Calu3 (cell line): ENCODE measurements at regions not wholly inside any gene's neighbourhood (a gene's known extent, or its start where the extent isn't known, plus 50 kb on each side); places are given as distances from the start of the nearest gene placed in this dataset.

ENCODE experiments used
- BruUV-seq: library from RNA; stranded (reverse); fragments of 400-500 nt; replicated peaks from 2 replicates; lab custom pipeline; 2021; lab: Mats Ljungman, UMichigan
- CTCF ChIA-PET: fragments of 300-600 bp; sonication (Branson Sonifier 250); formaldehyde crosslinking; loops from one replicate; lab custom pipeline; 2022; ENCODE audit warnings: antibody characterized with exemption; lab: Charles Lee
- DNase-seq: peaks from one replicate; pipeline ENCODE4 v3.0.0; 2022
- H3K27ac Mint-ChIP-seq: one replicate; pipeline ENCODE4 v1.8.0; 2022; ENCODE audit warnings: mixed read lengths; ENCODE audit not compliant: unreplicated experiment
- H3K27me3 Mint-ChIP-seq: one replicate; pipeline ENCODE4 v1.8.0; 2022; ENCODE audit warnings: mixed read lengths; ENCODE audit not compliant: unreplicated experiment
- H3K36me3 Mint-ChIP-seq: one replicate; pipeline ENCODE4 v1.8.0; 2022; ENCODE audit warnings: mild to moderate bottlenecking, moderate library complexity, mixed read lengths; ENCODE audit not compliant: insufficient read depth, unreplicated experiment
- H3K4me1 Mint-ChIP-seq: one replicate; pipeline ENCODE4 v1.8.0; 2022; ENCODE audit warnings: mild to moderate bottlenecking, low read depth, mixed read lengths; ENCODE audit not compliant: unreplicated experiment
- H3K4me3 Mint-ChIP-seq: one replicate; pipeline ENCODE4 v1.8.0; 2022; ENCODE audit warnings: mild to moderate bottlenecking, low read depth, moderate library complexity, mixed read lengths; ENCODE audit not compliant: unreplicated experiment
- H3K9me3 Mint-ChIP-seq: one replicate; pipeline ENCODE4 v1.8.0; 2022; ENCODE audit warnings: low read depth, mixed read lengths; ENCODE audit not compliant: unreplicated experiment
- intact Hi-C: fragments of 100-400 bp; cut with micrococcal nuclease; formaldehyde crosslinking; loops from one replicate; pipeline ENCODE4 v1.10.0; 2022; ENCODE audit not compliant: unreplicated experiment
- TF ChIP-seq, protein P1 (sequence below): fragments of 200-600 bp; IDR thresholded peaks from one replicate; pipeline ENCODE4 v1.8.0; 2022; ENCODE audit warnings: antibody characterized with exemption; ENCODE audit not compliant: unreplicated experiment

DNA sequence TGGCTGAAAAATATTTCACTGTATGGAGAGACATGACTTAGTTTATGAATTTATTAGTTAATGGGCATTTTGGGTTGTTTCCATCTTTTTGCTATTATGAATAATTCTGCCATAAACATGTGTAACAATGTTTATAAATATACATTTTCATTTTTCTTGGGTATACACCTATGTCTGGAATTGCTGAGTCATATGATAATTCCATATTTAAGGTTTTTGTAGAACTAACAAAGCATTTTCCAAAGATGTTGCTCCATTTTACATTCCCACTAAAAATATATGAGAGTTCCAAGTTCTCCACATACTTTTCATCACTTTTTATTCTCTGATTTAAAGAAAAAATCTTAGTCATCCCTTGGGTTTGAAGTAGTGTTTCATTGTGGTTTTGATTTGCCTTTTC, 108.8 kb upstream of the LRRTM4 start:
- H3K27me3 Mint-ChIP-seq: no peaks in the 10 kb centered on the region
- no TSS peak for BruUV-seq
- no peak for DNase-seq
- no peaks in the 10 kb centered on the region for H3K36me3 Mint-ChIP-seq
- CTCF ChIA-PET: no interaction called here
- TF ChIP-seq, protein P1, sequence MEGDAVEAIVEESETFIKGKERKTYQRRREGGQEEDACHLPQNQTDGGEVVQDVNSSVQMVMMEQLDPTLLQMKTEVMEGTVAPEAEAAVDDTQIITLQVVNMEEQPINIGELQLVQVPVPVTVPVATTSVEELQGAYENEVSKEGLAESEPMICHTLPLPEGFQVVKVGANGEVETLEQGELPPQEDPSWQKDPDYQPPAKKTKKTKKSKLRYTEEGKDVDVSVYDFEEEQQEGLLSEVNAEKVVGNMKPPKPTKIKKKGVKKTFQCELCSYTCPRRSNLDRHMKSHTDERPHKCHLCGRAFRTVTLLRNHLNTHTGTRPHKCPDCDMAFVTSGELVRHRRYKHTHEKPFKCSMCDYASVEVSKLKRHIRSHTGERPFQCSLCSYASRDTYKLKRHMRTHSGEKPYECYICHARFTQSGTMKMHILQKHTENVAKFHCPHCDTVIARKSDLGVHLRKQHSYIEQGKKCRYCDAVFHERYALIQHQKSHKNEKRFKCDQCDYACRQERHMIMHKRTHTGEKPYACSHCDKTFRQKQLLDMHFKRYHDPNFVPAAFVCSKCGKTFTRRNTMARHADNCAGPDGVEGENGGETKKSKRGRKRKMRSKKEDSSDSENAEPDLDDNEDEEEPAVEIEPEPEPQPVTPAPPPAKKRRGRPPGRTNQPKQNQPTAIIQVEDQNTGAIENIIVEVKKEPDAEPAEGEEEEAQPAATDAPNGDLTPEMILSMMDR: no peak
- no peaks in the 10 kb centered on the region for H3K4me1 Mint-ChIP-seq
- no peak overlapping the region for H3K4me3 Mint-ChIP-seq
- intact Hi-C loops: no loop called here
- no peak overlapping the region for H3K27ac Mint-ChIP-seq
- H3K9me3 Mint-ChIP-seq: peaks cover 5% of the 10 kb centered on the region

DNA sequence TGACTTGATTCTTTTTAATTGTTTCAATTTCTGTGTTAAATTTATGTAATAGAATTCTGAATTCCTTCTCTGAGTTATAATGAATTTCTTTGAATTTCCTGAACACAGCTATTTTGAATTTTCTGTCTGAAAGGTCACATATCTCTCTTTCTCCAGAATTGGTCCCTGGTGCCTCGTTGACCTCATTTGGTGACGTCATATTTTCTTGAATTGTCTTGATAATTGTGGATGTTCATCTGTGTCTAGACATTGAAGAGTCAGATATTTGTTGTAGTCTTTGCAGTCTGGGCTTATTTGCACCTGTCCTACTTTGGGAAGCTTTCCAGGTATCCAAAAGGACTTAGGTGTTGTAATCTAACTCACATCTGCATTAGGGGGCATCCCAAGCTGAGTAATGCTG, 111.4 kb upstream of the LRRTM4 start:
- H3K36me3 Mint-ChIP-seq: no peaks in the 10 kb centered on the region

DNA sequence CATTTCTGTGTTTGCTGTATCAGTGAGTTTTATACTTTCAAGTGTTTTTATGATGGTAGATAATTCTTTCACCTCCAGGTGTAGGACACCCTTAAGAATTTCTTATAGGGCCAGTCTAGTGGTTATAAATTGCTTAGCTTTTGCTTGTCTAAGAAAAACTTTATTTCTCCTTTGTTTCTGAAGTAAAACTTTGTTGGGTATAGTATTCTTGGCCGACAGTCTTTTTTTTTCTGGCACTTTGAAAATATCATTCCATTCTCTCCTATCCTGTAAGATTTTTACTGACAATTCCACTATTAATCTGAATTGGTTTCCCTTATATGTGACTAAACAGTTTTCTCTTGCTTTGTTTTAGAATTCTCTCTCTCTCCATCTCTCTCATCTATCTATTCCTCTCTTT, 118.7 kb upstream of the LRRTM4 start:
- Mint-ChIP-seq H3K4me3 (no peak overlapping the region), H3K27ac (no peak overlapping the region), H3K4me1 (no peaks in the 10 kb centered on the region), H3K36me3 (no peaks in the 10 kb centered on the region), H3K9me3 (peaks cover 21% of the 10 kb centered on the region), H3K27me3 (no peaks in the 10 kb centered on the region)
- intact Hi-C loops: no loop called here
- no TSS peak for BruUV-seq
- DNase-seq: no peak
- TF ChIP-seq, protein P1: no peak
- CTCF ChIA-PET: no interaction called here

More for the DNA sequence above, 111.4 kb upstream of the LRRTM4 start:
- TF ChIP-seq, protein P1: no peak
- Mint-ChIP-seq H3K4me1 (no peaks in the 10 kb centered on the region), H3K27me3 (no peaks in the 10 kb centered on the region), H3K27ac (no peak overlapping the region), H3K4me3 (no peak overlapping the region), H3K9me3 (peaks cover 10% of the 10 kb centered on the region)
- CTCF ChIA-PET: no interaction called here
- no TSS peak for BruUV-seq
- DNase-seq: no peak
- intact Hi-C loops: no loop called here

DNA sequence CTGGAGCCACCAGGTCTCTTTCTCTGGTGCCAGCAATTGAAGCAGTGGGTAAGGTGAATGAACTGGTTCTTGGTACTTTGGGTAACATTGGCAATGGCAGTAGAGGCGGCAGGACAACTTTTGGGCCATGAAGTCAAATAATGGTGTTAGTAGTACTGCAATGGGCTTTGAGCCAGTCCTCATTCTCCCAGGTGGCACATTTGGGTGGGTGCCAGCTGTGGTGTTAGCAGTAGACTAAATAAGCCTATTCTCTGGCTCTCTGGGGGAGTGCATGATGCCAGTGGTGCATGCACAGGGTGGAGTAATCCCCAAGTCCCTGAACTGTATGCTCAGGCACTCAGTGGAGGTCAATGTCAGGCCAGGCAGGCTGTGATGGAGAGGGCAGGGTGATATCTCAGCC, 120.2 kb upstream of the LRRTM4 start:
- intact Hi-C loops: no loop called here
- Mint-ChIP-seq H3K4me3 (no peak overlapping the region), H3K27me3 (no peaks in the 10 kb centered on the region), H3K4me1 (no peaks in the 10 kb centered on the region), H3K27ac (no peak overlapping the region), H3K36me3 (no peaks in the 10 kb centered on the region), H3K9me3 (peaks cover 17% of the 10 kb centered on the region)
- CTCF ChIA-PET: no interaction called here
- DNase-seq: no peak
- no TSS peak for BruUV-seq
- TF ChIP-seq, protein P1: no peak
